SK-N-MC (cell line): ENCODE measurements at regions not wholly inside any gene's neighbourhood (a gene's known extent, or its start where the extent isn't known, plus 50 kb on each side); places are given as distances from the start of the nearest gene placed in this dataset.

Experiments used
- EZH2 ChIP-seq: fragments of 200-600 bp; sonication (generic); IDR thresholded peaks from one replicate; pipeline ENCODE4 v1.6.1; 2017; ENCODE audit warnings: antibody characterized with exemption
- POLR2AphosphoS5 ChIP-seq: IDR thresholded peaks from 2 replicates; pipeline ENCODE4 v1.6.1; 2012; ENCODE audit warnings: mild to moderate bottlenecking, low read depth, low read length, borderline replicate concordance

- TF ChIP-seq POLR2AphosphoS5 (no peak), EZH2 (no peak)
Observed at GRCh38 chr2:7161501-7161900, 244.3 kb downstream of the RNF144A start.
